ENCODE measurements at regions not wholly inside any gene's neighbourhood (a gene's known extent, or its start where the extent isn't known, plus 50 kb on each side); places are given as distances from the start of the nearest gene placed in this dataset.

DNA sequence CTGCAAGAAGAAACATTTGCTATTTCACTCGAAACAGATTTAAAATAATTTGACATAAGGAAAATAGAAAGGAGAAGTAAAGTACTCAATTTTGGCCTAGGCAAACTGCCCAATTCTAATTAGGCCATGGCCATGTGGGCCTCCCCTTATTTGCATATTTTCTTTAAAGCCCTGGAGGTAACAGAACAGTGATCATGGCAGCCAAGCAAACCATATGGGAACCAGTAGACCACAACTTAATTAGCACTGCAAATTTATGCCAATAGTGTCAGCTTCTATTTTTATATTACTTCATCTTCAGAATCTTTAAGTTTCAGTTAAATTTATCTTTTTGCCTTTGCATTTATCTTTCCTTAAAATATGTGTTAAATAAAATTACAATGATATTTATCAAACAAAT is 63.3 kb upstream of the THSD7A start:
- H3K27me3 ChIP-seq (ENCODE audit: control insufficient read depth, insufficient read depth, low read length), result no peaks in the 10 kb centered on the region
- no peaks in the 10 kb centered on the region for H3K36me3 ChIP-seq (ENCODE audit: control insufficient read depth, insufficient read depth, low read length)
- H3K27ac ChIP-seq, result no peak overlapping the region
- TF ChIP-seq, protein P1, sequence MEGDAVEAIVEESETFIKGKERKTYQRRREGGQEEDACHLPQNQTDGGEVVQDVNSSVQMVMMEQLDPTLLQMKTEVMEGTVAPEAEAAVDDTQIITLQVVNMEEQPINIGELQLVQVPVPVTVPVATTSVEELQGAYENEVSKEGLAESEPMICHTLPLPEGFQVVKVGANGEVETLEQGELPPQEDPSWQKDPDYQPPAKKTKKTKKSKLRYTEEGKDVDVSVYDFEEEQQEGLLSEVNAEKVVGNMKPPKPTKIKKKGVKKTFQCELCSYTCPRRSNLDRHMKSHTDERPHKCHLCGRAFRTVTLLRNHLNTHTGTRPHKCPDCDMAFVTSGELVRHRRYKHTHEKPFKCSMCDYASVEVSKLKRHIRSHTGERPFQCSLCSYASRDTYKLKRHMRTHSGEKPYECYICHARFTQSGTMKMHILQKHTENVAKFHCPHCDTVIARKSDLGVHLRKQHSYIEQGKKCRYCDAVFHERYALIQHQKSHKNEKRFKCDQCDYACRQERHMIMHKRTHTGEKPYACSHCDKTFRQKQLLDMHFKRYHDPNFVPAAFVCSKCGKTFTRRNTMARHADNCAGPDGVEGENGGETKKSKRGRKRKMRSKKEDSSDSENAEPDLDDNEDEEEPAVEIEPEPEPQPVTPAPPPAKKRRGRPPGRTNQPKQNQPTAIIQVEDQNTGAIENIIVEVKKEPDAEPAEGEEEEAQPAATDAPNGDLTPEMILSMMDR (IDR thresholded peaks at IDR 0.05), result no peak
- H3K4me3 ChIP-seq (ENCODE audit: low read depth, low read length), result no peak overlapping the region
- H3K9ac ChIP-seq, result no peak overlapping the region
- H3K4me2 ChIP-seq (ENCODE audit: low read length), result no peak overlapping the region
- H3K9me3 ChIP-seq (ENCODE audit: control insufficient read depth, low read length), result no peaks in the 10 kb centered on the region
- no peaks in the 10 kb centered on the region for H3K4me1 ChIP-seq
- no peaks in the 10 kb centered on the region for H3K79me2 ChIP-seq
- no peak overlapping the region for H2AFZ ChIP-seq

GRCh38 chr7:11896663-11897062 is 64.7 kb upstream of the THSD7A start:
- TF ChIP-seq, protein P1 (IDR thresholded peaks at IDR 0.05), result no peak
- H3K4me1 ChIP-seq, result no peaks in the 10 kb centered on the region
- no peak overlapping the region for H3K27ac ChIP-seq
- H3K27me3 ChIP-seq (ENCODE audit: control insufficient read depth, insufficient read depth, low read length), result no peaks in the 10 kb centered on the region
- H3K9me3 ChIP-seq (ENCODE audit: control insufficient read depth, low read length), result no peaks in the 10 kb centered on the region
- H3K9ac ChIP-seq, result no peak overlapping the region
- no peak overlapping the region for H3K4me3 ChIP-seq (ENCODE audit: low read depth, low read length)
- no peak overlapping the region for H3K4me2 ChIP-seq (ENCODE audit: low read length)
- H2AFZ ChIP-seq, result no peak overlapping the region
- H3K36me3 ChIP-seq (ENCODE audit: control insufficient read depth, insufficient read depth, low read length), result no peaks in the 10 kb centered on the region
- no peaks in the 10 kb centered on the region for H3K79me2 ChIP-seq

DNA sequence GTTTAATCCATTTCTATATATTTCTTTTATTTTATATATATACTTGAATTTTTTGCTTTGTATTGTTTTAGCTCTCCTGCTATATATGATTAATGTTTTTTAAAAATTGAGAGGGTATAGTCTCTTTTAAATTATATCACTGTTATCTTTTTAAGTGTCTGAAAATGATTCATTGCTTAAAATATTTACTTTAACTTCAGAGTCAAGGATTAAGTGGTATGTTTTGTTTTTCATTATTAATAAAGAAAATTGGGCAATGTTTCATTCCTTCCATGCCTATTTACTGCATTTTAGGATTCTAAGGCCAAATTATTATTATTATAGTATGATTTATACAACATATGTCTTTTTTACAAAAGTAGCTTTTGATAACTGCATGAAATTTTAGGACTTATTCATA is 67.2 kb upstream of the THSD7A start:
- Histone ChIP-seq H3K9ac (no peak overlapping the region), H3K4me3 (ENCODE audit: low read depth, low read length) (no peak overlapping the region), H3K27me3 (ENCODE audit: control insufficient read depth, insufficient read depth, low read length) (no peaks in the 10 kb centered on the region), H3K9me3 (ENCODE audit: control insufficient read depth, low read length) (no peaks in the 10 kb centered on the region), H2AFZ (no peak overlapping the region), H3K79me2 (no peaks in the 10 kb centered on the region), H3K36me3 (ENCODE audit: control insufficient read depth, insufficient read depth, low read length) (no peaks in the 10 kb centered on the region), H3K27ac (no peak overlapping the region), H3K4me1 (no peaks in the 10 kb centered on the region), H3K4me2 (ENCODE audit: low read length) (no peak overlapping the region)
- TF ChIP-seq, protein P1 (IDR thresholded peaks at IDR 0.05), result no peak

- H3K4me2 ChIP-seq (ENCODE audit: low read length), result no peak overlapping the region
- no peak overlapping the region for H2AFZ ChIP-seq
- no peaks in the 10 kb centered on the region for H3K9me3 ChIP-seq (ENCODE audit: control insufficient read depth, low read length)
- H3K27ac ChIP-seq, result no peak overlapping the region
- H3K27me3 ChIP-seq (ENCODE audit: control insufficient read depth, insufficient read depth, low read length), result no peaks in the 10 kb centered on the region
- H3K4me3 ChIP-seq (ENCODE audit: low read depth, low read length), result no peak overlapping the region
- H3K4me1 ChIP-seq, result no peaks in the 10 kb centered on the region
- TF ChIP-seq, protein P1 (IDR thresholded peaks at IDR 0.05), result no peak
- no peaks in the 10 kb centered on the region for H3K36me3 ChIP-seq (ENCODE audit: control insufficient read depth, insufficient read depth, low read length)
- H3K9ac ChIP-seq, result no peak overlapping the region
- H3K79me2 ChIP-seq, result no peaks in the 10 kb centered on the region
Measured at GRCh38 chr7:11910253-11910652, 78.3 kb upstream of the THSD7A start.

GRCh38 chr7:11911900-11912299 is 79.9 kb upstream of the THSD7A start:
- Histone ChIP-seq H3K79me2 (no peaks in the 10 kb centered on the region), H3K27ac (no peak overlapping the region), H3K36me3 (ENCODE audit: control insufficient read depth, insufficient read depth, low read length) (no peaks in the 10 kb centered on the region), H3K4me1 (no peaks in the 10 kb centered on the region), H3K9ac (no peak overlapping the region), H3K4me2 (ENCODE audit: low read length) (no peak overlapping the region), H3K27me3 (ENCODE audit: control insufficient read depth, insufficient read depth, low read length) (no peaks in the 10 kb centered on the region), H3K9me3 (ENCODE audit: control insufficient read depth, low read length) (no peaks in the 10 kb centered on the region), H2AFZ (no peak overlapping the region), H3K4me3 (ENCODE audit: low read depth, low read length) (no peak overlapping the region)
- TF ChIP-seq, protein P1 (IDR thresholded peaks at IDR 0.05), result no peak

Measured in parathyroid adenoma (tissue), 2 donors.